Aorta (tissue), 5 donors: ENCODE measurements at regions not wholly inside any gene's neighbourhood (a gene's known extent, or its start where the extent isn't known, plus 50 kb on each side); places are given as distances from the start of the nearest gene placed in this dataset.

Experiments
- ATAC-seq: fragments of 200-7000 bp; cut with Tn5 transposase; one replicate; pipeline ENCODE4 v1.9.1; 2022; ENCODE audit warnings: moderate library complexity; ENCODE audit not compliant: low FRiP score
- DNase-seq, 2 donors: peaks; one replicate each; pipeline ENCODE4 v3.0.0-alpha.2; 2020
- H3K27ac ChIP-seq, 2 donors: one replicate each; pipeline ENCODE4 v1.5.1; 2013; ENCODE audit warnings: low read length in 2 of 2, mild to moderate bottlenecking in 2 of 2, moderate library complexity in 2 of 2, control low read depth in 1 of 2, inconsistent platforms in 1 of 2, low read depth in 1 of 2
- H3K27me3 ChIP-seq, 2 donors: one replicate each; pipeline ENCODE4 v1.6.1; 2013; ENCODE audit warnings: control low read depth in 1 of 2, low read length in 1 of 2, mild to moderate bottlenecking in 1 of 2, moderate library complexity in 1 of 2; ENCODE audit not compliant: insufficient read depth in 2 of 2, control insufficient read depth in 1 of 2
- H3K36me3 ChIP-seq, 2 donors: one replicate each; pipeline ENCODE4 v1.6.1; 2013; ENCODE audit warnings: control low read depth in 1 of 2, low read length in 1 of 2, mild to moderate bottlenecking in 1 of 2; ENCODE audit not compliant: insufficient read depth in 2 of 2, control insufficient read depth in 1 of 2
- H3K4me1 ChIP-seq, 2 donors: one replicate each; pipeline ENCODE4 v1.6.1; 2013; ENCODE audit warnings: low read length in 2 of 2, control low read depth in 1 of 2, mild to moderate bottlenecking in 1 of 2, moderate library complexity in 1 of 2; ENCODE audit not compliant: insufficient read depth in 2 of 2, control insufficient read depth in 1 of 2
- H3K4me3 ChIP-seq, 2 donors: one replicate each; pipeline ENCODE4 v1.5.1; 2013; ENCODE audit warnings: low read length in 2 of 2, control low read depth in 1 of 2, mild to moderate bottlenecking in 1 of 2
- H3K9me3 ChIP-seq: one replicate; pipeline ENCODE4 v1.6.1; 2013; ENCODE audit warnings: mild to moderate bottlenecking, low read length; ENCODE audit not compliant: control insufficient read depth
- WGBS, 2 donors: extraction: QIAGEN DNeasy Blood & Tissue Kit; methylation state at CpG; one replicate each; pipeline ENCODE4 v1.1.7; 2013; 5-methylcytosine and 5-hydroxymethylcytosine counted together
- intact Hi-C, 2 donors: fragments of 100-400 bp; cut with DNase I; formaldehyde crosslinking; loops; one replicate each; pipeline versions ENCODE4 v1.14.2 to v1.15.0; 2022
- donor health status: healthy with polysubstance abuse.
- donor health status: Bipolar disorder and iron deficiency.
- donor health status: DM: no; HTN: no; CAD: no.
- donor health status: DM: no; HTN: no; CAD: no.
- donor health status: DM: yes; HTN: yes; CAD: no.

DNA sequence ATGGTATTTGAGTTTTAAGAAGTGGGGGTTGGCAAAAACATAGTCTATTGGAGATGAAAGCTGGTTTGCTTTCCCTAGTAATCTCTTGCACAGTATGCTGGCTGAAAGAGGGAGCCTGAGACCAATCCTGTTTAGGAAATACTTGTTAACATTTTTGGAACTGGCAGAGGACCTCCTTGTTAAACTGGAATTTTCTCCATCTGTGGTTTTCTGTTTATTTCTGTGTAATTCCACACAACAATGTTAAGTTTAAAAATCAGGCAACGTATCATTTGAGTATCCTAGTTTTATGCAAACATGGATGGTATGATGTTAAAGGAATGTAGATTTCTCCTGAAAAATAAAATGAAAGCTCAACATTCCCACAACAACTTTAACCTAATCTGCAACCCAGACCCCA, 536.0 kb upstream of the TBL1XR1 start:
- WGBS, 2 donors: 38 to 44% methylated on average over 1 of the region's 1 CpG
- DNase-seq (no peak), ATAC-seq (no peak)
- Histone ChIP-seq H3K27ac (no peak overlapping the region), H3K9me3 (no peaks in the 10 kb centered on the region), H3K36me3 (no peaks in the 10 kb centered on the region), H3K27me3 (no peaks in the 10 kb centered on the region), H3K4me3 (no peak overlapping the region), H3K4me1 (peaks cover 0 to 2% of the 10 kb centered on the region in 2 donors)
- intact Hi-C loops: no loop called here

DNA sequence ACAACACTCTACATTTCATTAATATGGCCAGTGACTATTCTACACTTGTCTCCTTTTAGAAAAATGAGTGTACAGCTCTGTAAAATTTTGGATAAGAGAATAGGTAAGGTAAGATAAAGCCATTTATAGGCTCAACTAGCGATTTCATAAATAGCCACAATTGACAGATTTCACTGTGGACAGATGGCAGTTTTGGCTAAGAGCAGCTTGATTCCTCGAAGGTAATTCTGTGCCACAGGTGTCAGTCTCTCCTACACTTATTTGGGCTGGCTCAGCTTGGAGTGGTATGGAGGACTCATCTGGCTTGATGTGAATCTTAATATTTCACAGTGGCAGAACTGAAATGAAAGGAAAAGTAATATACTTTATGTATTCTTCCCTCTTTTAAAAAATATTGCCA, 536.7 kb upstream of the TBL1XR1 start:
- Histone ChIP-seq H3K36me3 (no peaks in the 10 kb centered on the region), H3K27me3 (no peaks in the 10 kb centered on the region), H3K9me3 (no peaks in the 10 kb centered on the region), H3K4me3 (no peak overlapping the region), H3K4me1 (peaks cover 0 to 2% of the 10 kb centered on the region in 2 donors), H3K27ac (no peak overlapping the region)
- intact Hi-C loops: no loop called here
- ATAC-seq (no peak), DNase-seq (no peak)
- WGBS, 2 donors: 90 to 92% methylated on average over 2 of the region's 2 CpGs

DNA sequence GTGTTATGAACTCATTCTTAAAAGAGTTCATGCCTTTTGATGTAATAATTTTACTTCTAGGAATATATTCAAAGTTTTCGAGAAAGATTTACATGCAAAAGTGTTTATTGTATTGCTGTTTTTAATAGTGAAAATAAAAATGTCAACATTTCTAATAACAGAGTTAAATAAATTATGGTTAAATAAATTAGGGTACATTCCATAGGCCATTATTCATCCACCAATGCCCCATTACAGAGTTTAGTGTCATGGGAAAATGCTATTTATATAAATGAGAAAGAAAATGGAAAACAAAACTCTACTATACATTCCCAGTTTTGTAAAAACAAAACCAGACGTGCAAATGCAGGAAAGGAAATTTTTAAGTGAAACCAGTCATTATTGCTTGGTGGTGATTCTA, 538.1 kb upstream of the TBL1XR1 start:
- intact Hi-C loops: no loop called here
- Histone ChIP-seq H3K9me3 (no peaks in the 10 kb centered on the region), H3K4me1 (no peaks in the 10 kb centered on the region), H3K4me3 (no peak overlapping the region), H3K27ac (no peak overlapping the region), H3K36me3 (no peaks in the 10 kb centered on the region), H3K27me3 (no peaks in the 10 kb centered on the region)
- 64 to 65% methylated on average over 2 of the region's 2 CpGs for WGBS, 2 donors
- no peak for ATAC-seq
- DNase-seq: no peak

DNA sequence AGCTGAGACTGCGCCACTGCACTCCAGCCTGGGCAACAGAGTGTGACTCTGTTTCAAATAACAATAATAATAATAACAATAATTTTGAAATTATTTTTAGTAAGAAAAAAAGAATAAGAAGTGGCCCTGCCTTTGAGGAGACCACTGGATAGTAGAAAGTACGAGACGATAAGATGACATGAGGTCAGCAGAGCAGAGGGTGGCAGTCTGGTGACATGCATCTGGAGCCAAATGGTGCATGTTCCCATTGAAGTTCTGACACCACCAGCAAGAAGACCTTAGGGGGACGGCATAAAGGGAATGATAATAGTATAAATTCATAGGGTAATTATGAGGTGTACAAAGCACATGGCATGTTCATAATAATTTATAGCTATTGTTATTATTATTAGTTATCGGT, 542.2 kb upstream of the TBL1XR1 start:
- DNase-seq: no peak
- Histone ChIP-seq H3K27me3 (no peaks in the 10 kb centered on the region), H3K27ac (no peak overlapping the region), H3K9me3 (no peaks in the 10 kb centered on the region), H3K4me3 (no peak overlapping the region), H3K4me1 (no peaks in the 10 kb centered on the region), H3K36me3 (no peaks in the 10 kb centered on the region)
- no peak for ATAC-seq
- 96 to 97% methylated on average over 5 of the region's 5 CpGs for WGBS, 2 donors
- intact Hi-C loops: no loop called here

- DNase-seq (no peak), ATAC-seq (no peak)
- Histone ChIP-seq H3K9me3 (no peaks in the 10 kb centered on the region), H3K27me3 (no peaks in the 10 kb centered on the region), H3K36me3 (no peaks in the 10 kb centered on the region), H3K27ac (no peak overlapping the region), H3K4me3 (no peak overlapping the region), H3K4me1 (no peaks in the 10 kb centered on the region)
- intact Hi-C loops: no loop called here
- WGBS, 2 donors: 78 to 81% methylated on average over 3 of the region's 3 CpGs
Observed at GRCh38 chr3:177740254-177740653, 543.0 kb upstream of the TBL1XR1 start.

GRCh38 chr3:177742273-177742672, 545.0 kb upstream of the TBL1XR1 start:
- intact Hi-C loops: no loop called here
- no peaks in the 10 kb centered on the region for H3K9me3 ChIP-seq
- WGBS, 2 donors: 90 to 92% methylated on average over 4 of the region's 4 CpGs
- H3K36me3 ChIP-seq: no peaks in the 10 kb centered on the region
- H3K4me1 ChIP-seq: peaks cover 0 to 2% of the 10 kb centered on the region in 2 donors
- no peak overlapping the region for H3K27ac ChIP-seq
- H3K27me3 ChIP-seq: no peaks in the 10 kb centered on the region
- no peak for DNase-seq
- ATAC-seq: no peak
- H3K4me3 ChIP-seq: no peak overlapping the region

DNA sequence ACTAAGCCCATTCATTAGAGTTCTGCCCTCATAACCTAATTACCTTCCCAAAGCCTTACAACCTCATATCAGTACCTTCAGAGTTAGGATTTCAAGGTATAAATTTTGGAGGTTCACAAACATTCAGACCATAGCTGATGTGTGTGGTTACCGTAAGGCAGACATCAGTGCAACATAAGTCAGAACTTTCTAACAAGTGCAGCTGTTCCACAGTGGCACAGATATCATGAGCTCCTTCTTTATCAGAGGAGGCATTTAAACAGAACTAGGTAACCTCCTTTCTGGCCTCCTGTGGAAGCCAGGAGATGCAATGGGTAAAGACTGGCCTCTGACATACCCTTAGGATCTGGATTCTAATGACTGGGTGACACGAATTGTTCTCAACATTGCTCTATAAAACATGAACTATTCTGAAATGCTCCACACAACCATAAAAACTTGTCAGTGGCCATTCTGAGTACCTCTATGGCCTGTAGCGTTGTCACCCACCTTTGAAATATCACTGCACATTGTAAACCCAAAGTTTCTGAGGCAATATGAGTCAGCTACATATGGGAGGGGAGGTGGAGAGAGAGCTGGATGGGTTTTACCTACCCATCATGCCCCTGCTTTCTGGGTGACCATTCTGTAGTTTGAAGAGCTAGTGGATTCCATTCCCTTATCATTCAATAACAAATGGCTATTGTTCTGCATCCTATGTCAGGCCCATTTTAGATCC, 546.0 kb upstream of the TBL1XR1 start:
- H3K4me3 ChIP-seq: no peak overlapping the region
- no peak for ATAC-seq
- intact Hi-C loops: no loop called here

DNA sequence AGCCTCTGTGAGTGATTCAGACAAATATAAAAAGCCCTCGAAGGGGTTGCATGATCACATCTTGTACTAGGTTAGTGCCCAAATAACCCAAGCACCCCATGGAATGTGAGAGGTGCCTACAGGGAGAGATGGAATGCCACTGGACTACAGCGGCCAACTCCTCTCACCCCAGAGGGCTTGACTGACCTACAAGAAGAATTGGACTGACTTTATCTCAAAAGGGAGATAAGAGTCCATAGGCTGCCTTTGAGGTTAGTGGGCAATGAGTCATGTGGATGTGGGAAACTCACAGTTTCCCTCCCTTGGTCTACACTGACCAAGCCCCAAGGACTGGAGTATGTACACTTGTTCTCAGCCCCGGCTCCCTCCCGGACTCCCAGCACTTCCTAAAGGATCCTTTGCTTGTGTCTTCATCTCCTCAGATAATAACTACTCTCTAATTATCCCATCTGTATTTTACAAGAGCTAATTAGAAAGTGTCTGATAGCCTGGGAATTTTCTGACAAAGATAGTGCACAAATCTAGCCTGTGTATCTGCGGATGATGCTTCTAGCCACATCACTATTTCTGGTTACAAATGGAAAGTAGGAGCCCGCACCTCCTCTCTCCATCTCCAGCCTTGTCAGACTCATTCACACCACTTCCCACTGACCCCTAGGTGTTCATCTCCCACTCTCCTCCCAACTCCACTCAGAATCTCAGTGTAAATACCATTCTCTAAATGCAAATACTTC, 547.8 kb upstream of the TBL1XR1 start:
- intact Hi-C loops: no loop called here
- no peaks in the 10 kb centered on the region for H3K27me3 ChIP-seq
- 56 to 63% methylated on average over 6 of the region's 6 CpGs for WGBS, 2 donors
- ATAC-seq: no peak
- peaks cover 0 to 2% of the 10 kb centered on the region in 2 donors for H3K4me1 ChIP-seq
- H3K9me3 ChIP-seq: no peaks in the 10 kb centered on the region
- no peak overlapping the region for H3K4me3 ChIP-seq
- DNase-seq: no peak
- H3K36me3 ChIP-seq: no peaks in the 10 kb centered on the region
- H3K27ac ChIP-seq: no peak overlapping the region

More for the DNA sequence above, 546.0 kb upstream of the TBL1XR1 start:
- Histone ChIP-seq H3K4me1 (peaks cover 0 to 2% of the 10 kb centered on the region in 2 donors), H3K36me3 (no peaks in the 10 kb centered on the region), H3K27me3 (no peaks in the 10 kb centered on the region), H3K27ac (no peak overlapping the region), H3K9me3 (no peaks in the 10 kb centered on the region)
- DNase-seq: no peak
- WGBS, 2 donors: 64 to 81% methylated on average over 3 of the region's 3 CpGs

DNA sequence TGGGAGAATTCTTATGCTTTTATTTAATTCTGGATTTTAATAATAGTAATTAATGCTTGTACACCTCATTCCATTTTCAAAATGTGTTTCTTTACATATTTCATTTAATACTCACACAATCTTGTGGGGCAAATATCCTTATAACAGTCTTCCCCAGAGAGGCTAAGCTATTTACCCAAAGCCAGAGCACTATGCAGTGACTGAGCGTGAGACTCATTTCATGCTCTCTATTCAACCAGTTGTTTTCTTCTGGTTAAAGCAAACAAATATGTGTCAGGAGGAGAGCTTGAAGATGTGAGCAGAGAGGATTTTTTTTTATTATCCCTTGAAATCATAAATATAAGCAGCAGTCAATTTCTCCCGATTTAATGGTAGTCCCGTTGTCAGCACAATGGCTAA, 548.3 kb upstream of the TBL1XR1 start:
- no peaks in the 10 kb centered on the region for H3K9me3 ChIP-seq
- no peak overlapping the region for H3K27ac ChIP-seq
- no peak overlapping the region for H3K4me3 ChIP-seq
- ATAC-seq (no peak), DNase-seq (no peak)
- H3K4me1 ChIP-seq: peaks cover 0 to 2% of the 10 kb centered on the region in 2 donors
- WGBS, 2 donors: 58 to 70% methylated on average over 3 of the region's 3 CpGs
- no peaks in the 10 kb centered on the region for H3K27me3 ChIP-seq
- intact Hi-C loops: no loop called here
- no peaks in the 10 kb centered on the region for H3K36me3 ChIP-seq
